GM23338 (cell line): ENCODE measurements at regions not wholly inside any gene's neighbourhood (a gene's known extent, or its start where the extent isn't known, plus 50 kb on each side); places are given as distances from the start of the nearest gene placed in this dataset.
A peak's percentile ranks its signal among the peaks of the same experiment; 100 is the strongest.

Experiments used
- ATAC-seq: fragments of 200-7000 bp; cut with Tn5 transposase; 3 replicates; pipeline ENCODE4 v1.9.1; 2020
- DNase-seq: peaks from one replicate; pipeline ENCODE4 v3.0.0-alpha.2; 2015; ENCODE audit warnings: low spot score
- H2AFZ ChIP-seq: fragments of 200-600 bp; sonication (generic); 2 replicates; pipeline ENCODE4 v1.8.0; 2016; ENCODE audit warnings: antibody characterized with exemption, mild to moderate bottlenecking, moderate library complexity
- H3F3A ChIP-seq: fragments of 200-600 bp; sonication (generic); replicated peaks from 2 replicates; pipeline ENCODE4 v1.8.0; 2017; ENCODE audit warnings: antibody characterized with exemption, mixed run types, low read depth
- H3K27ac ChIP-seq: fragments of 200-600 bp; sonication (generic); 2 replicates; pipeline ENCODE4 v1.6.1; 2016; ENCODE audit warnings: low read depth
- H3K27me3 ChIP-seq: fragments of 200-600 bp; sonication (generic); 2 replicates; pipeline ENCODE4 v1.8.0; 2016; ENCODE audit warnings: mild to moderate bottlenecking, mixed run types, moderate library complexity; ENCODE audit not compliant: insufficient read depth
- H3K36me3 ChIP-seq: fragments of 200-600 bp; sonication (generic); 2 replicates; pipeline ENCODE4 v1.8.0; 2016; ENCODE audit warnings: mild to moderate bottlenecking; ENCODE audit not compliant: insufficient read depth
- H3K4me1 ChIP-seq: fragments of 200-600 bp; sonication (generic); 2 replicates; pipeline ENCODE4 v1.8.0; 2016; ENCODE audit warnings: mild to moderate bottlenecking, moderate library complexity; ENCODE audit not compliant: insufficient read depth
- H3K4me2 ChIP-seq: fragments of 200-600 bp; sonication (generic); 2 replicates; pipeline ENCODE4 v1.7.1; 2017; ENCODE audit warnings: mixed run types
- H3K4me3 ChIP-seq: fragments of 200-600 bp; sonication (generic); 2 replicates; pipeline ENCODE4 v1.6.1; 2016; ENCODE audit warnings: mixed run types
- H3K79me2 ChIP-seq: fragments of 200-600 bp; sonication (generic); replicated peaks from 2 replicates; pipeline ENCODE4 v1.8.0; 2017; ENCODE audit warnings: mild to moderate bottlenecking; ENCODE audit not compliant: insufficient read depth
- H3K9me2 ChIP-seq: fragments of 200-600 bp; sonication (generic); 2 replicates; pipeline ENCODE4 v1.8.0; 2017; ENCODE audit not compliant: insufficient read depth
- H4K20me1 ChIP-seq: fragments of 200-600 bp; sonication (generic); replicated peaks from 2 replicates; pipeline ENCODE4 v1.8.0; 2017; ENCODE audit warnings: mild to moderate bottlenecking; ENCODE audit not compliant: insufficient read depth
- H3K27ac Mint-ChIP-seq: 2 replicates; pipeline ENCODE4 v1.8.0; 2020; ENCODE audit warnings: inconsistent platforms, mild to moderate bottlenecking, moderate library complexity, mixed read lengths
- H3K27me3 Mint-ChIP-seq: 3 replicates; pipeline ENCODE4 v1.8.0; 2022; ENCODE audit warnings: low read depth, mild to moderate bottlenecking, moderate library complexity, mixed read lengths, inconsistent platforms; ENCODE audit not compliant: insufficient read depth, poor library complexity
- H3K36me3 Mint-ChIP-seq: 3 replicates; pipeline ENCODE4 v1.8.0; 2021; ENCODE audit warnings: low read depth, mild to moderate bottlenecking, inconsistent platforms, moderate library complexity, mixed read lengths
- H3K4me1 Mint-ChIP-seq: 3 replicates; pipeline ENCODE4 v1.8.0; 2020; ENCODE audit warnings: mild to moderate bottlenecking, inconsistent platforms, mixed read lengths
- H3K4me3 Mint-ChIP-seq: 3 replicates; pipeline ENCODE4 v1.8.0; 2021; ENCODE audit warnings: moderate library complexity, mild to moderate bottlenecking, inconsistent platforms, mixed read lengths
- H3K9me3 Mint-ChIP-seq: 3 replicates; pipeline ENCODE4 v1.8.0; 2020; ENCODE audit warnings: moderate library complexity, mild to moderate bottlenecking, inconsistent platforms, mixed read lengths
- CREB1 ChIP-seq: fragments of 250-450 bp; sonication (Bioruptor Pico); IDR thresholded peaks from 2 replicates; pipeline ENCODE4 v1.5.0; 2020; ENCODE audit warnings: low read depth, mild to moderate bottlenecking, moderate library complexity
- EZH2 ChIP-seq: fragments of 200-600 bp; sonication (generic); IDR thresholded peaks from one replicate; pipeline ENCODE4 v1.8.0; 2017; ENCODE audit warnings: antibody characterized with exemption, mild to moderate bottlenecking, low read depth; ENCODE audit not compliant: unreplicated experiment
- EZH2phosphoT487 ChIP-seq: fragments of 200-600 bp; sonication (generic); IDR thresholded peaks from one replicate; pipeline ENCODE4 v1.8.1; 2018; ENCODE audit warnings: antibody characterized with exemption; ENCODE audit not compliant: unreplicated experiment
- JUNB ChIP-seq: IDR thresholded peaks from one replicate; pipeline ENCODE4 v1.6.1; 2016; ENCODE audit warnings: antibody characterized with exemption; ENCODE audit not compliant: unreplicated experiment
- NANOG ChIP-seq: IDR thresholded peaks from 2 replicates; pipeline ENCODE4 v1.6.1; 2016; ENCODE audit warnings: antibody characterized with exemption, borderline replicate concordance
- POLR2AphosphoS5 ChIP-seq: IDR thresholded peaks from 2 replicates; pipeline ENCODE4 v1.6.1; 2016; ENCODE audit warnings: antibody characterized with exemption, low read depth
- STAT1 ChIP-seq: IDR thresholded peaks from one replicate; pipeline ENCODE4 v1.6.1; 2016; ENCODE audit warnings: antibody characterized with exemption; ENCODE audit not compliant: unreplicated experiment
- ZNF114 ChIP-seq: fragments of 250-450 bp; sonication (Bioruptor Pico); IDR thresholded peaks from 2 replicates; pipeline ENCODE4 v1.5.0; 2020; ENCODE audit warnings: mild to moderate bottlenecking, moderate library complexity
- ZNF331 ChIP-seq: fragments of 250-450 bp; sonication (Bioruptor Pico); IDR thresholded peaks from 2 replicates; pipeline ENCODE4 v1.5.0; 2020; ENCODE audit warnings: low read depth, mild to moderate bottlenecking, moderate library complexity
- ZNF462 ChIP-seq: fragments of 250-450 bp; sonication (Bioruptor Pico); IDR thresholded peaks from 2 replicates; pipeline ENCODE4 v1.5.0; 2020; ENCODE audit warnings: mild to moderate bottlenecking, moderate library complexity
- TF ChIP-seq, protein P1 (sequence below), 2 experiments: fragments of 200-600 bp in 1 of 2; sonication (generic) in 1 of 2; conservative IDR thresholded peaks; 2 replicates each; pipeline versions ENCODE4 v1.5.1 to v1.6.1; 2016 to 2017; ENCODE audit warnings: antibody characterized with exemption in 2 of 2, low read depth in 2 of 2, mild to moderate bottlenecking in 2 of 2, moderate library complexity in 1 of 2
- TF ChIP-seq, protein P2 (sequence below): IDR thresholded peaks from one replicate; pipeline ENCODE4 v1.6.1; 2018; ENCODE audit warnings: antibody characterized with exemption; ENCODE audit not compliant: unreplicated experiment

DNA sequence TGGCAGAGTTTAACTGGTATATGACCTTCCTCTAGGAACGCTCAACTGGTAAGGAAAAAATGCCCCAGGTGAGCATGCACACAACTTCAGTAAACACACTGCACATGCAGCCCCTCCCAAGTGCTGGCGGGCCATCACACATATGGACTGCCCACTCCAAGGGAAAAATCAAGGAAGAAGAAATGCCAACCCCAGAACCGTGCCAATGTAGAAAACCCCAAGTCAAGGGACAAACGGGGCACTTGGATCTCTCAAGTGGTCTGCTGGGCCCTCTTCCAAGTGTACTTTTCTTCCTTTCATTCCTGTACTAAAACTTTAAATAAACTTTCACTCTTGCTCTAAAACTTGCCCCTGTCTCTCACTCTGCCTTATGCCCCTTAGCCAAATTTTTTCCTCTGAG lies 76.4 kb upstream of the ACVR1 start:
- TF ChIP-seq, protein P1, sequence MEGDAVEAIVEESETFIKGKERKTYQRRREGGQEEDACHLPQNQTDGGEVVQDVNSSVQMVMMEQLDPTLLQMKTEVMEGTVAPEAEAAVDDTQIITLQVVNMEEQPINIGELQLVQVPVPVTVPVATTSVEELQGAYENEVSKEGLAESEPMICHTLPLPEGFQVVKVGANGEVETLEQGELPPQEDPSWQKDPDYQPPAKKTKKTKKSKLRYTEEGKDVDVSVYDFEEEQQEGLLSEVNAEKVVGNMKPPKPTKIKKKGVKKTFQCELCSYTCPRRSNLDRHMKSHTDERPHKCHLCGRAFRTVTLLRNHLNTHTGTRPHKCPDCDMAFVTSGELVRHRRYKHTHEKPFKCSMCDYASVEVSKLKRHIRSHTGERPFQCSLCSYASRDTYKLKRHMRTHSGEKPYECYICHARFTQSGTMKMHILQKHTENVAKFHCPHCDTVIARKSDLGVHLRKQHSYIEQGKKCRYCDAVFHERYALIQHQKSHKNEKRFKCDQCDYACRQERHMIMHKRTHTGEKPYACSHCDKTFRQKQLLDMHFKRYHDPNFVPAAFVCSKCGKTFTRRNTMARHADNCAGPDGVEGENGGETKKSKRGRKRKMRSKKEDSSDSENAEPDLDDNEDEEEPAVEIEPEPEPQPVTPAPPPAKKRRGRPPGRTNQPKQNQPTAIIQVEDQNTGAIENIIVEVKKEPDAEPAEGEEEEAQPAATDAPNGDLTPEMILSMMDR (conservative IDR thresholded peaks at IDR 0.05; ENCODE audit: low read depth in 2 of 2) = no peak
- TF ChIP-seq EZH2 (no peak), EZH2phosphoT487 (no peak), POLR2AphosphoS5 (no peak), ZNF331 (CRISPR knock-in tag) (no peak), CREB1 (CRISPR knock-in tag) (no peak), ZNF114 (CRISPR knock-in tag) (no peak), NANOG (no peak), STAT1 (no peak), ZNF462 (CRISPR knock-in tag) (no peak), JUNB (no peak)
- TF ChIP-seq, protein P2, sequence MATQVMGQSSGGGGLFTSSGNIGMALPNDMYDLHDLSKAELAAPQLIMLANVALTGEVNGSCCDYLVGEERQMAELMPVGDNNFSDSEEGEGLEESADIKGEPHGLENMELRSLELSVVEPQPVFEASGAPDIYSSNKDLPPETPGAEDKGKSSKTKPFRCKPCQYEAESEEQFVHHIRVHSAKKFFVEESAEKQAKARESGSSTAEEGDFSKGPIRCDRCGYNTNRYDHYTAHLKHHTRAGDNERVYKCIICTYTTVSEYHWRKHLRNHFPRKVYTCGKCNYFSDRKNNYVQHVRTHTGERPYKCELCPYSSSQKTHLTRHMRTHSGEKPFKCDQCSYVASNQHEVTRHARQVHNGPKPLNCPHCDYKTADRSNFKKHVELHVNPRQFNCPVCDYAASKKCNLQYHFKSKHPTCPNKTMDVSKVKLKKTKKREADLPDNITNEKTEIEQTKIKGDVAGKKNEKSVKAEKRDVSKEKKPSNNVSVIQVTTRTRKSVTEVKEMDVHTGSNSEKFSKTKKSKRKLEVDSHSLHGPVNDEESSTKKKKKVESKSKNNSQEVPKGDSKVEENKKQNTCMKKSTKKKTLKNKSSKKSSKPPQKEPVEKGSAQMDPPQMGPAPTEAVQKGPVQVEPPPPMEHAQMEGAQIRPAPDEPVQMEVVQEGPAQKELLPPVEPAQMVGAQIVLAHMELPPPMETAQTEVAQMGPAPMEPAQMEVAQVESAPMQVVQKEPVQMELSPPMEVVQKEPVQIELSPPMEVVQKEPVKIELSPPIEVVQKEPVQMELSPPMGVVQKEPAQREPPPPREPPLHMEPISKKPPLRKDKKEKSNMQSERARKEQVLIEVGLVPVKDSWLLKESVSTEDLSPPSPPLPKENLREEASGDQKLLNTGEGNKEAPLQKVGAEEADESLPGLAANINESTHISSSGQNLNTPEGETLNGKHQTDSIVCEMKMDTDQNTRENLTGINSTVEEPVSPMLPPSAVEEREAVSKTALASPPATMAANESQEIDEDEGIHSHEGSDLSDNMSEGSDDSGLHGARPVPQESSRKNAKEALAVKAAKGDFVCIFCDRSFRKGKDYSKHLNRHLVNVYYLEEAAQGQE = no peak
- no peaks in the 10 kb centered on the region for H3K27me3 Mint-ChIP-seq
- no peak for DNase-seq
- 0 out of 2 replicates have a peak, but pooled peaks cover 4% of the 10 kb centered on the region for H3K9me2 ChIP-seq
- H3K79me2 ChIP-seq = no peaks in the 10 kb centered on the region
- ATAC-seq = no peak
- H3K4me1 ChIP-seq = no peaks in the 10 kb centered on the region
- no peaks in the 10 kb centered on the region for H3F3A ChIP-seq
- H2AFZ ChIP-seq = peak overlapping the region; percentile 50
- H3K4me2 ChIP-seq = no peak overlapping the region
- 0 out of 3 replicates have a peak, but pooled peaks cover 2% of the 10 kb centered on the region for H3K36me3 Mint-ChIP-seq
- no peak overlapping the region for H3K27ac Mint-ChIP-seq
- peaks cover 12% of the 10 kb centered on the region; the same call in 2 of the 3 replicates for H3K9me3 Mint-ChIP-seq
- no peak overlapping the region for H3K4me3 ChIP-seq
- H3K4me1 Mint-ChIP-seq = no peaks in the 10 kb centered on the region
- no peaks in the 10 kb centered on the region for H4K20me1 ChIP-seq
- no peaks in the 10 kb centered on the region for H3K36me3 ChIP-seq
- H3K27ac ChIP-seq = no peak overlapping the region
- H3K27me3 ChIP-seq = no peaks in the 10 kb centered on the region
- H3K4me3 Mint-ChIP-seq = no peak overlapping the region
